PFSK-1 (cell line): ENCODE measurements at regions not wholly inside any gene's neighbourhood (a gene's known extent, or its start where the extent isn't known, plus 50 kb on each side); places are given as distances from the start of the nearest gene placed in this dataset.

ENCODE experiments used
- FOXP2 ChIP-seq: optimal IDR thresholded peaks from 2 replicates; pipeline ENCODE3; 2011; ENCODE audit warnings: borderline replicate concordance, control low read depth, inconsistent platforms; ENCODE audit not compliant: insufficient read depth; ENCODE audit errors: extremely low read length, extremely low read depth
- POLR2AphosphoS5 ChIP-seq: IDR thresholded peaks from 2 replicates; pipeline ENCODE4 v1.6.1; 2012; ENCODE audit warnings: low read depth, mild to moderate bottlenecking, control low read depth, low read length, moderate library complexity
- REST ChIP-seq, 2 experiments: IDR thresholded peaks; 2 replicates each; pipeline versions ENCODE4 v1.6.1 to v1.8.0; 2011 to 2012; ENCODE audit warnings: low read depth in 2 of 2, low read length in 2 of 2, control low read depth in 1 of 2, inconsistent platforms in 1 of 2, mild to moderate bottlenecking in 1 of 2, moderate library complexity in 1 of 2; ENCODE audit not compliant: insufficient read depth in 1 of 2
- SIN3A ChIP-seq: IDR thresholded peaks from 2 replicates; pipeline ENCODE4 v1.6.1; 2012; ENCODE audit warnings: mild to moderate bottlenecking, low read length, moderate library complexity, borderline replicate concordance; ENCODE audit not compliant: insufficient read depth
- TAF1 ChIP-seq: IDR thresholded peaks from 2 replicates; pipeline ENCODE4 v1.6.1; 2012; ENCODE audit warnings: low read length, control low read depth, borderline replicate concordance; ENCODE audit not compliant: insufficient read depth

GRCh38 chrX:150258463-150259430 is 104.4 kb upstream of the MAMLD1 start:
- TF ChIP-seq SIN3A (no peak), FOXP2 (no peak)

- TF ChIP-seq FOXP2, result no peak
- TF ChIP-seq POLR2AphosphoS5, result no peak
- no peak for TF ChIP-seq TAF1
- TF ChIP-seq SIN3A, result no peak
- no peak for TF ChIP-seq REST (IDR thresholded peaks at IDR 0.05; ENCODE audit: insufficient read depth in 1 of 2, low read depth in 2 of 2, low read length in 2 of 2)
These were observed 100.7 kb upstream of the MAMLD1 start for GRCh38 chrX:150262456-150262855.

GRCh38 chrX:150268839-150269355 is 94.2 kb upstream of the MAMLD1 start:
- TF ChIP-seq TAF1 (no peak), POLR2AphosphoS5 (no peak), SIN3A (no peak), FOXP2 (no peak), REST (IDR thresholded peaks at IDR 0.05; ENCODE audit: insufficient read depth in 1 of 2, low read depth in 2 of 2, low read length in 2 of 2) (no peak)

- TF ChIP-seq SIN3A (no peak), TAF1 (no peak), FOXP2 (no peak), POLR2AphosphoS5 (no peak), REST (IDR thresholded peaks at IDR 0.05; ENCODE audit: insufficient read depth in 1 of 2, low read depth in 2 of 2, low read length in 2 of 2) (no peak)
These were observed 93.4 kb upstream of the MAMLD1 start for GRCh38 chrX:150269605-150270254.

- TF ChIP-seq POLR2AphosphoS5 (no peak), REST (IDR thresholded peaks at IDR 0.05; ENCODE audit: insufficient read depth in 1 of 2, low read depth in 2 of 2, low read length in 2 of 2) (no peak), SIN3A (no peak), TAF1 (no peak), FOXP2 (no peak)
These were observed 92.5 kb upstream of the MAMLD1 start for GRCh38 chrX:150270622-150271021.
